ENCODE measurements at regions not wholly inside any gene's neighbourhood (a gene's known extent, or its start where the extent isn't known, plus 50 kb on each side); places are given as distances from the start of the nearest gene placed in this dataset.

DNA sequence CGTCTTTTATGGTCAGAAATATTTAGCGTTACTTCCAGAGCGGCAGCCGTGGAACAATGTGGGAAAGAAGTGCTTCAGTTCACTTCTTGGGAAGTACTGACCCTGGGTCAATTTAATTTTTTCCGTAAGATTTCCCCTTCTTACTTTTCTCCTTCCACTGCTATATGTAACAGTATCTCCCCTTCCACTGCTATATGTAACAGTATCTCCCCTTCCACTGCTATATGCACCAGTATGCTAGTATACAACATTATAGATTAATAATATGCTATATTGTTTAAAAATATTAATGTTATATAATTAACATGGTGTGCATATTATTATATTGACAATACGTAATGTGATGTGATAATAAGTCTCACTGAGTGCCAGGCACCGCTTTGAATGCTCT, 69.7 kb upstream of the ERG start:
- TF ChIP-seq, protein P1, sequence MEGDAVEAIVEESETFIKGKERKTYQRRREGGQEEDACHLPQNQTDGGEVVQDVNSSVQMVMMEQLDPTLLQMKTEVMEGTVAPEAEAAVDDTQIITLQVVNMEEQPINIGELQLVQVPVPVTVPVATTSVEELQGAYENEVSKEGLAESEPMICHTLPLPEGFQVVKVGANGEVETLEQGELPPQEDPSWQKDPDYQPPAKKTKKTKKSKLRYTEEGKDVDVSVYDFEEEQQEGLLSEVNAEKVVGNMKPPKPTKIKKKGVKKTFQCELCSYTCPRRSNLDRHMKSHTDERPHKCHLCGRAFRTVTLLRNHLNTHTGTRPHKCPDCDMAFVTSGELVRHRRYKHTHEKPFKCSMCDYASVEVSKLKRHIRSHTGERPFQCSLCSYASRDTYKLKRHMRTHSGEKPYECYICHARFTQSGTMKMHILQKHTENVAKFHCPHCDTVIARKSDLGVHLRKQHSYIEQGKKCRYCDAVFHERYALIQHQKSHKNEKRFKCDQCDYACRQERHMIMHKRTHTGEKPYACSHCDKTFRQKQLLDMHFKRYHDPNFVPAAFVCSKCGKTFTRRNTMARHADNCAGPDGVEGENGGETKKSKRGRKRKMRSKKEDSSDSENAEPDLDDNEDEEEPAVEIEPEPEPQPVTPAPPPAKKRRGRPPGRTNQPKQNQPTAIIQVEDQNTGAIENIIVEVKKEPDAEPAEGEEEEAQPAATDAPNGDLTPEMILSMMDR (IDR thresholded peaks at IDR 0.05), result no peak
- TF ChIP-seq ZFX (IDR thresholded peaks at IDR 0.05; ENCODE audit: borderline replicate concordance), result no peak
